GM23338 (cell line): ENCODE measurements at regions not wholly inside any gene's neighbourhood (a gene's known extent, or its start where the extent isn't known, plus 50 kb on each side); places are given as distances from the start of the nearest gene placed in this dataset.

ENCODE experiments used
- ATAC-seq: fragments of 200-7000 bp; cut with Tn5 transposase; 3 replicates; pipeline ENCODE4 v1.9.1; 2020
- DNase-seq: peaks from one replicate; pipeline ENCODE4 v3.0.0-alpha.2; 2015; ENCODE audit warnings: low spot score
- H2AFZ ChIP-seq: fragments of 200-600 bp; sonication (generic); 2 replicates; pipeline ENCODE4 v1.8.0; 2016; ENCODE audit warnings: antibody characterized with exemption, mild to moderate bottlenecking, moderate library complexity
- H3F3A ChIP-seq: fragments of 200-600 bp; sonication (generic); replicated peaks from 2 replicates; pipeline ENCODE4 v1.8.0; 2017; ENCODE audit warnings: antibody characterized with exemption, mixed run types, low read depth
- H3K27ac ChIP-seq: fragments of 200-600 bp; sonication (generic); 2 replicates; pipeline ENCODE4 v1.6.1; 2016; ENCODE audit warnings: low read depth
- H3K27me3 ChIP-seq: fragments of 200-600 bp; sonication (generic); 2 replicates; pipeline ENCODE4 v1.8.0; 2016; ENCODE audit warnings: mild to moderate bottlenecking, mixed run types, moderate library complexity; ENCODE audit not compliant: insufficient read depth
- H3K36me3 ChIP-seq: fragments of 200-600 bp; sonication (generic); 2 replicates; pipeline ENCODE4 v1.8.0; 2016; ENCODE audit warnings: mild to moderate bottlenecking; ENCODE audit not compliant: insufficient read depth
- H3K4me1 ChIP-seq: fragments of 200-600 bp; sonication (generic); 2 replicates; pipeline ENCODE4 v1.8.0; 2016; ENCODE audit warnings: mild to moderate bottlenecking, moderate library complexity; ENCODE audit not compliant: insufficient read depth
- H3K4me2 ChIP-seq: fragments of 200-600 bp; sonication (generic); 2 replicates; pipeline ENCODE4 v1.7.1; 2017; ENCODE audit warnings: mixed run types
- H3K4me3 ChIP-seq: fragments of 200-600 bp; sonication (generic); 2 replicates; pipeline ENCODE4 v1.6.1; 2016; ENCODE audit warnings: mixed run types
- H3K79me2 ChIP-seq: fragments of 200-600 bp; sonication (generic); replicated peaks from 2 replicates; pipeline ENCODE4 v1.8.0; 2017; ENCODE audit warnings: mild to moderate bottlenecking; ENCODE audit not compliant: insufficient read depth
- H3K9me2 ChIP-seq: fragments of 200-600 bp; sonication (generic); 2 replicates; pipeline ENCODE4 v1.8.0; 2017; ENCODE audit not compliant: insufficient read depth
- H4K20me1 ChIP-seq: fragments of 200-600 bp; sonication (generic); replicated peaks from 2 replicates; pipeline ENCODE4 v1.8.0; 2017; ENCODE audit warnings: mild to moderate bottlenecking; ENCODE audit not compliant: insufficient read depth
- H3K27ac Mint-ChIP-seq: 2 replicates; pipeline ENCODE4 v1.8.0; 2020; ENCODE audit warnings: inconsistent platforms, mild to moderate bottlenecking, moderate library complexity, mixed read lengths
- H3K27me3 Mint-ChIP-seq: 3 replicates; pipeline ENCODE4 v1.8.0; 2022; ENCODE audit warnings: low read depth, mild to moderate bottlenecking, moderate library complexity, mixed read lengths, inconsistent platforms; ENCODE audit not compliant: insufficient read depth, poor library complexity
- H3K36me3 Mint-ChIP-seq: 3 replicates; pipeline ENCODE4 v1.8.0; 2021; ENCODE audit warnings: low read depth, mild to moderate bottlenecking, inconsistent platforms, moderate library complexity, mixed read lengths
- H3K4me1 Mint-ChIP-seq: 3 replicates; pipeline ENCODE4 v1.8.0; 2020; ENCODE audit warnings: mild to moderate bottlenecking, inconsistent platforms, mixed read lengths
- H3K4me3 Mint-ChIP-seq: 3 replicates; pipeline ENCODE4 v1.8.0; 2021; ENCODE audit warnings: moderate library complexity, mild to moderate bottlenecking, inconsistent platforms, mixed read lengths
- H3K9me3 Mint-ChIP-seq: 3 replicates; pipeline ENCODE4 v1.8.0; 2020; ENCODE audit warnings: moderate library complexity, mild to moderate bottlenecking, inconsistent platforms, mixed read lengths
- CREB1 ChIP-seq: fragments of 250-450 bp; sonication (Bioruptor Pico); IDR thresholded peaks from 2 replicates; pipeline ENCODE4 v1.5.0; 2020; ENCODE audit warnings: low read depth, mild to moderate bottlenecking, moderate library complexity
- CTCF ChIP-seq, 2 experiments: fragments of 200-600 bp in 1 of 2; sonication (generic) in 1 of 2; conservative IDR thresholded peaks; 2 replicates each; pipeline versions ENCODE4 v1.5.1 to v1.6.1; 2016 to 2017; ENCODE audit warnings: antibody characterized with exemption in 2 of 2, low read depth in 2 of 2, mild to moderate bottlenecking in 2 of 2, moderate library complexity in 1 of 2
- ETS1 ChIP-seq: IDR thresholded peaks from 2 replicates; pipeline ENCODE4 v1.6.1; 2016; ENCODE audit warnings: antibody characterized with exemption
- EZH2 ChIP-seq: fragments of 200-600 bp; sonication (generic); IDR thresholded peaks from one replicate; pipeline ENCODE4 v1.8.0; 2017; ENCODE audit warnings: antibody characterized with exemption, mild to moderate bottlenecking, low read depth; ENCODE audit not compliant: unreplicated experiment
- NANOG ChIP-seq: IDR thresholded peaks from 2 replicates; pipeline ENCODE4 v1.6.1; 2016; ENCODE audit warnings: antibody characterized with exemption, borderline replicate concordance
- POLR2AphosphoS5 ChIP-seq: IDR thresholded peaks from 2 replicates; pipeline ENCODE4 v1.6.1; 2016; ENCODE audit warnings: antibody characterized with exemption, low read depth
- REST ChIP-seq: IDR thresholded peaks from one replicate; pipeline ENCODE4 v1.6.1; 2018; ENCODE audit warnings: antibody characterized with exemption; ENCODE audit not compliant: unreplicated experiment
- STAT1 ChIP-seq: IDR thresholded peaks from one replicate; pipeline ENCODE4 v1.6.1; 2016; ENCODE audit warnings: antibody characterized with exemption; ENCODE audit not compliant: unreplicated experiment
- ZNF114 ChIP-seq: fragments of 250-450 bp; sonication (Bioruptor Pico); IDR thresholded peaks from 2 replicates; pipeline ENCODE4 v1.5.0; 2020; ENCODE audit warnings: mild to moderate bottlenecking, moderate library complexity
- ZNF331 ChIP-seq: fragments of 250-450 bp; sonication (Bioruptor Pico); IDR thresholded peaks from 2 replicates; pipeline ENCODE4 v1.5.0; 2020; ENCODE audit warnings: low read depth, mild to moderate bottlenecking, moderate library complexity
- ZNF462 ChIP-seq: fragments of 250-450 bp; sonication (Bioruptor Pico); IDR thresholded peaks from 2 replicates; pipeline ENCODE4 v1.5.0; 2020; ENCODE audit warnings: mild to moderate bottlenecking, moderate library complexity

DNA sequence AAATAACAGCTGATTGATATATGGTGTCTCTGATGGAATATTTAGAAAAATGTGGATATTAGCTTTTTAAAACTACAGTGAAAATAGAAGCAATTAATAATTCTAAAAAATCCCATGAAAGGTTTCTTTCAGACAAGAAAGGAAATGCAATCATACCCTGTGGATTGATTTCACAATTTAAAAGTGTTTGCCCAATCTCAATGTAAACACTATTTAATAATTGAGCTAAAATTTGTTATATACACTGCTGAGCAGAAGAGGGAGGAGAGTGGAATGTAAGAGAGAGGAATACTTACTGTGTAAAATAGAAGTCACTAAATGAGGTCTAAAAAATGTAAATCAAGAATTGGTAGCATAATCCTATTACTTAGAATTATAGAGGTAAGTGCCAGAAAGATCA lies 76.9 kb downstream of the FEM1C start:
- Mint-ChIP-seq H3K4me1 (peaks cover 7% of the 10 kb centered on the region), H3K27me3 (peaks cover 1% of the 10 kb centered on the region)

More for the DNA sequence above, 76.9 kb downstream of the FEM1C start:
- no peak overlapping the region for H3K27ac Mint-ChIP-seq
- Histone ChIP-seq H3K27ac (no peak overlapping the region), H3K4me1 (peaks cover 11% of the 10 kb centered on the region), H3K4me3 (no peak overlapping the region), H2AFZ (no peak overlapping the region), H3K9me2 (0 out of 2 replicates have a peak, but pooled peaks cover under 1% of the 10 kb centered on the region), H3K79me2 (no peaks in the 10 kb centered on the region), H3K27me3 (no peaks in the 10 kb centered on the region), H4K20me1 (no peaks in the 10 kb centered on the region), H3F3A (no peaks in the 10 kb centered on the region), H3K36me3 (no peaks in the 10 kb centered on the region), H3K4me2 (no peak overlapping the region)
- H3K9me3 Mint-ChIP-seq = no peaks in the 10 kb centered on the region; the same call in 2 of the 3 replicates
- DNase-seq (no peak), ATAC-seq (no peak)
- H3K36me3 Mint-ChIP-seq = no peaks in the 10 kb centered on the region
- no peak for TF ChIP-seq POLR2AphosphoS5
- TF ChIP-seq STAT1 = no peak
- no peak for TF ChIP-seq ZNF331 (CRISPR knock-in tag)
- no peak for TF ChIP-seq ETS1
- no peak for TF ChIP-seq CREB1 (CRISPR knock-in tag)
- TF ChIP-seq NANOG = no peak
- no peak for TF ChIP-seq ZNF114
- TF ChIP-seq EZH2 = no peak
- TF ChIP-seq ZNF462 (CRISPR knock-in tag) = no peak
- TF ChIP-seq CTCF (conservative IDR thresholded peaks at IDR 0.05; ENCODE audit: low read depth in 2 of 2) = no peak
- no peak for TF ChIP-seq REST
- no peak overlapping the region for H3K4me3 Mint-ChIP-seq
